ENCODE measurements at regions not wholly inside any gene's neighbourhood (a gene's known extent, or its start where the extent isn't known, plus 50 kb on each side); places are given as distances from the start of the nearest gene placed in this dataset.
A peak's percentile ranks its signal among the peaks of the same experiment; 100 is the strongest.

- TF ChIP-seq, protein P1, sequence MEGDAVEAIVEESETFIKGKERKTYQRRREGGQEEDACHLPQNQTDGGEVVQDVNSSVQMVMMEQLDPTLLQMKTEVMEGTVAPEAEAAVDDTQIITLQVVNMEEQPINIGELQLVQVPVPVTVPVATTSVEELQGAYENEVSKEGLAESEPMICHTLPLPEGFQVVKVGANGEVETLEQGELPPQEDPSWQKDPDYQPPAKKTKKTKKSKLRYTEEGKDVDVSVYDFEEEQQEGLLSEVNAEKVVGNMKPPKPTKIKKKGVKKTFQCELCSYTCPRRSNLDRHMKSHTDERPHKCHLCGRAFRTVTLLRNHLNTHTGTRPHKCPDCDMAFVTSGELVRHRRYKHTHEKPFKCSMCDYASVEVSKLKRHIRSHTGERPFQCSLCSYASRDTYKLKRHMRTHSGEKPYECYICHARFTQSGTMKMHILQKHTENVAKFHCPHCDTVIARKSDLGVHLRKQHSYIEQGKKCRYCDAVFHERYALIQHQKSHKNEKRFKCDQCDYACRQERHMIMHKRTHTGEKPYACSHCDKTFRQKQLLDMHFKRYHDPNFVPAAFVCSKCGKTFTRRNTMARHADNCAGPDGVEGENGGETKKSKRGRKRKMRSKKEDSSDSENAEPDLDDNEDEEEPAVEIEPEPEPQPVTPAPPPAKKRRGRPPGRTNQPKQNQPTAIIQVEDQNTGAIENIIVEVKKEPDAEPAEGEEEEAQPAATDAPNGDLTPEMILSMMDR (conservative IDR thresholded peaks at IDR 0.05), result no peak
- TF ChIP-seq EZH2 (IDR thresholded peaks at IDR 0.05; ENCODE audit: low read depth), result no peak
- no peaks in the 10 kb centered on the region for H4K20me1 ChIP-seq (ENCODE audit: insufficient read depth)
- peak overlapping the region; percentile 18; the same call in 1 of the 2 replicates for H3K27ac ChIP-seq
- intact Hi-C loops (cut with micrococcal nuclease; ENCODE audit: unreplicated experiment), result no loop called here
- BruUV-seq (replicated peaks), result no TSS peak
- H3F3A ChIP-seq (ENCODE audit: insufficient read depth, low read depth), result no peaks in the 10 kb centered on the region
- ChIA-PET CTCF (interaction anchor here (0.6 to 0.7 kb wide), 2 partner anchors 180 to 267 kb away, joined by 9 to 11 read pairs; no protein-coding TSS in a partner anchor), POLR2A (ENCODE audit: unreplicated experiment) (interaction anchor here (0.7 kb wide), 1 partner anchor 12 kb away, joined by 3 read pairs; no protein-coding TSS in a partner anchor)
- no peaks in the 10 kb centered on the region for H3K27me3 ChIP-seq (ENCODE audit: insufficient read depth, low read depth)
- H3K4me1 ChIP-seq (replicated peaks; ENCODE audit: insufficient read depth), result peaks cover 13% of the 10 kb centered on the region
- H3K9me3 ChIP-seq (ENCODE audit: insufficient read depth, low read depth), result peaks cover 5% of the 10 kb centered on the region
- H2AFZ ChIP-seq, result no peak overlapping the region
- no peak overlapping the region for H3K4me3 ChIP-seq
- H3K79me2 ChIP-seq (ENCODE audit: low read depth), result no peaks in the 10 kb centered on the region
- H3K36me3 ChIP-seq (ENCODE audit: low read depth), result no peaks in the 10 kb centered on the region
- H3K4me2 ChIP-seq, result no peak overlapping the region; the same call in 1 of the 2 replicates
- no peaks in the 10 kb centered on the region for H3K9me2 ChIP-seq (ENCODE audit: insufficient read depth)
- DNase-seq, result peak; percentile 21 to 83
These were observed 329.7 kb downstream of the NDFIP2 start for GRCh38 chr13:79810669-79811068.

- H3K4me2 ChIP-seq, result no peak overlapping the region
- no peaks in the 10 kb centered on the region for H4K20me1 ChIP-seq (ENCODE audit: insufficient read depth)
- ChIA-PET CTCF (no interaction called here), POLR2A (ENCODE audit: unreplicated experiment) (interaction anchor here (0.7 kb wide), 1 partner anchor 12 kb away, joined by 3 read pairs; no protein-coding TSS in a partner anchor)
- peaks cover 3% of the 10 kb centered on the region; the same call in 1 of the 2 replicates for H3K9me3 ChIP-seq (ENCODE audit: insufficient read depth, low read depth)
- H3K4me1 ChIP-seq (replicated peaks; ENCODE audit: insufficient read depth), result peaks cover 13% of the 10 kb centered on the region
- intact Hi-C loops (cut with micrococcal nuclease; ENCODE audit: unreplicated experiment), result no loop called here
- H3K4me3 ChIP-seq, result no peak overlapping the region
- H3K9me2 ChIP-seq (ENCODE audit: insufficient read depth), result no peaks in the 10 kb centered on the region
- H3K27ac ChIP-seq, result no peak overlapping the region
- no peaks in the 10 kb centered on the region for H3K27me3 ChIP-seq (ENCODE audit: insufficient read depth, low read depth)
- no peaks in the 10 kb centered on the region for H3K36me3 ChIP-seq (ENCODE audit: low read depth)
- no peaks in the 10 kb centered on the region for H3F3A ChIP-seq (ENCODE audit: insufficient read depth, low read depth)
- no peak for TF ChIP-seq EZH2 (IDR thresholded peaks at IDR 0.05; ENCODE audit: low read depth)
- TF ChIP-seq, protein P1 (conservative IDR thresholded peaks at IDR 0.05), result no peak
- DNase-seq, result no peak
- no peak overlapping the region for H2AFZ ChIP-seq
- H3K79me2 ChIP-seq (ENCODE audit: low read depth), result no peaks in the 10 kb centered on the region
- no TSS peak for BruUV-seq (replicated peaks)
These were observed 329.1 kb downstream of the NDFIP2 start for GRCh38 chr13:79810018-79810417.

DNA sequence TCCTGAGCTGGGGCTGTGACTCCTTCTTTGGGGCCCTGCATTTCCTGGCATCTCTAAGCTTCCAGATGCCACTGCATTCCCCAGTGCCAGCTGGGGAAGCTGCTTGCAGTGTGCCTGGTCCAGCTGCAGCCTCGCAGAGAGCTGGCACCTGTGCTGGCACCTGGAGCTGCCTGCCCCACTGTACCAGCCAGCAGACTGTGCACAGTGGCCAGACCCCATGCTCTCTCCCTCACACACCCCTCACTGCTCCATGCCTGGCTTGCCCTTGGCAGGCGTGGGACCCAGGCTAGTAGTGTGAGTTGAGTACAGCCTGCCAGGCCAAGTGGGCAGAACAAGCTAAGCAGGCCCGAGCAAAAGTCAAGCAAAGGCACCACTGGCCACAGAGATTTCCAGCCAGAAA, 327.5 kb downstream of the NDFIP2 start:
- intact Hi-C loops (cut with micrococcal nuclease; ENCODE audit: unreplicated experiment), result no loop called here
- H3K9me2 ChIP-seq (ENCODE audit: insufficient read depth), result no peaks in the 10 kb centered on the region
- no peaks in the 10 kb centered on the region for H3K36me3 ChIP-seq (ENCODE audit: low read depth)
- CTCF ChIA-PET, result no interaction called here
- no peaks in the 10 kb centered on the region for H3K27me3 ChIP-seq (ENCODE audit: insufficient read depth, low read depth)
- TF ChIP-seq, protein P1 (conservative IDR thresholded peaks at IDR 0.05), result no peak
- no peak for TF ChIP-seq EZH2 (IDR thresholded peaks at IDR 0.05; ENCODE audit: low read depth)
- H3K4me2 ChIP-seq, result no peak overlapping the region
- DNase-seq, result no peak
- POLR2A ChIA-PET (ENCODE audit: unreplicated experiment), result interaction anchor here (0.6 kb wide), 1 partner anchor 32 kb away, joined by 3 read pairs; no protein-coding TSS in a partner anchor
- H3F3A ChIP-seq (ENCODE audit: insufficient read depth, low read depth), result no peaks in the 10 kb centered on the region
- H2AFZ ChIP-seq, result no peak overlapping the region
- H3K9me3 ChIP-seq (ENCODE audit: insufficient read depth, low read depth), result peaks cover 3% of the 10 kb centered on the region; the same call in 1 of the 2 replicates
- H3K79me2 ChIP-seq (ENCODE audit: low read depth), result no peaks in the 10 kb centered on the region
- peaks cover 13% of the 10 kb centered on the region for H3K4me1 ChIP-seq (replicated peaks; ENCODE audit: insufficient read depth)
- no peak overlapping the region for H3K4me3 ChIP-seq
- BruUV-seq (replicated peaks), result no TSS peak
- no peaks in the 10 kb centered on the region for H4K20me1 ChIP-seq (ENCODE audit: insufficient read depth)
- no peak overlapping the region for H3K27ac ChIP-seq
